MM.1S (cell line): ENCODE measurements at regions not wholly inside any gene's neighbourhood (a gene's known extent, or its start where the extent isn't known, plus 50 kb on each side); places are given as distances from the start of the nearest gene placed in this dataset.

Experiments
- DNase-seq: peaks from one replicate; pipeline ENCODE4 v3.0.0-alpha.2; 2015
- H2AFZ ChIP-seq: fragments of 300-600 bp; sonication (generic); 2 replicates; pipeline ENCODE4 v1.6.0; 2016; ENCODE audit warnings: antibody characterized with exemption, low read length
- H3F3A ChIP-seq: fragments of 300-600 bp; sonication (generic); 2 replicates; pipeline ENCODE4 v1.6.1; 2016; ENCODE audit warnings: mild to moderate bottlenecking, antibody characterized with exemption, low read length, moderate library complexity, mixed read lengths; ENCODE audit not compliant: insufficient read depth
- H3K27ac ChIP-seq: fragments of 300-600 bp; sonication (generic); 2 replicates; pipeline ENCODE4 v1.5.1; 2016; ENCODE audit warnings: mild to moderate bottlenecking, low read length
- H3K27me3 ChIP-seq: fragments of 300-600 bp; sonication (generic); replicated peaks from 2 replicates; pipeline ENCODE4 v1.6.0; 2016; ENCODE audit warnings: low read length; ENCODE audit not compliant: insufficient read depth
- H3K36me3 ChIP-seq: fragments of 300-600 bp; sonication (generic); replicated peaks from 2 replicates; pipeline ENCODE4 v1.6.1; 2016; ENCODE audit warnings: mild to moderate bottlenecking, low read length, mixed read lengths; ENCODE audit not compliant: insufficient read depth
- H3K4me1 ChIP-seq: fragments of 300-600 bp; sonication (generic); 2 replicates; pipeline ENCODE4 v1.6.1; 2016; ENCODE audit warnings: low read length, mixed read lengths
- H3K4me2 ChIP-seq: fragments of 300-600 bp; sonication (generic); 2 replicates; pipeline ENCODE4 v1.6.0; 2016; ENCODE audit warnings: low read depth, low read length
- H3K4me3 ChIP-seq: fragments of 300-600 bp; sonication (generic); 2 replicates; pipeline ENCODE4 v1.5.1; 2016; ENCODE audit warnings: low read length, mixed read lengths
- H3K79me2 ChIP-seq: fragments of 300-600 bp; sonication (generic); 2 replicates; pipeline ENCODE4 v1.6.1; 2016; ENCODE audit warnings: mixed run types, low read length, mixed read lengths
- H3K9ac ChIP-seq: fragments of 300-600 bp; sonication (generic); 2 replicates; pipeline ENCODE4 v1.6.1; 2016; ENCODE audit warnings: low read length, mixed read lengths
- H3K9me2 ChIP-seq: fragments of 300-600 bp; sonication (generic); replicated peaks from 2 replicates; pipeline ENCODE4 v1.6.1; 2016; ENCODE audit warnings: mild to moderate bottlenecking, low read length, mixed read lengths; ENCODE audit not compliant: insufficient read depth
- H3K9me3 ChIP-seq: fragments of 300-600 bp; sonication (generic); replicated peaks from 2 replicates; pipeline ENCODE4 v1.6.1; 2016; ENCODE audit warnings: mild to moderate bottlenecking, low read length, mixed read lengths; ENCODE audit not compliant: insufficient read depth
- H4K20me1 ChIP-seq: fragments of 300-600 bp; sonication (generic); 2 replicates; pipeline ENCODE4 v1.6.1; 2016; ENCODE audit warnings: mild to moderate bottlenecking, low read length, moderate library complexity, mixed read lengths; ENCODE audit not compliant: insufficient read depth
- EZH2 ChIP-seq: fragments of 300-600 bp; sonication (generic); optimal IDR thresholded peaks from 2 replicates; pipeline ENCODE3; 2017; ENCODE audit warnings: low read depth, mild to moderate bottlenecking, antibody characterized with exemption, low read length, mixed read lengths
- EZH2phosphoT487 ChIP-seq: fragments of 300-600 bp; sonication (generic); IDR thresholded peaks from 2 replicates; pipeline ENCODE4 v1.6.1; 2018; ENCODE audit warnings: antibody characterized with exemption, low read length
- TF ChIP-seq, protein P1 (sequence below): fragments of 300-600 bp; sonication (generic); IDR thresholded peaks from 2 replicates; pipeline ENCODE4 v1.5.1; 2016; ENCODE audit warnings: antibody characterized with exemption, low read length, mixed read lengths

GRCh38 chr6:54754406-54754805 is 92.2 kb upstream of the FAM83B start:
- Histone ChIP-seq H3K9me3 (no peaks in the 10 kb centered on the region), H3K79me2 (no peaks in the 10 kb centered on the region), H3K27me3 (no peaks in the 10 kb centered on the region), H3K4me1 (no peaks in the 10 kb centered on the region), H3K27ac (no peak overlapping the region), H2AFZ (no peak overlapping the region), H3K4me2 (no peak overlapping the region), H3K9ac (no peak overlapping the region), H3K4me3 (no peak overlapping the region), H4K20me1 (no peaks in the 10 kb centered on the region), H3K9me2 (no peaks in the 10 kb centered on the region), H3F3A (no peaks in the 10 kb centered on the region), H3K36me3 (no peaks in the 10 kb centered on the region)
- no peak for DNase-seq
- TF ChIP-seq EZH2: no peak
- no peak for TF ChIP-seq EZH2phosphoT487
- TF ChIP-seq, protein P1, sequence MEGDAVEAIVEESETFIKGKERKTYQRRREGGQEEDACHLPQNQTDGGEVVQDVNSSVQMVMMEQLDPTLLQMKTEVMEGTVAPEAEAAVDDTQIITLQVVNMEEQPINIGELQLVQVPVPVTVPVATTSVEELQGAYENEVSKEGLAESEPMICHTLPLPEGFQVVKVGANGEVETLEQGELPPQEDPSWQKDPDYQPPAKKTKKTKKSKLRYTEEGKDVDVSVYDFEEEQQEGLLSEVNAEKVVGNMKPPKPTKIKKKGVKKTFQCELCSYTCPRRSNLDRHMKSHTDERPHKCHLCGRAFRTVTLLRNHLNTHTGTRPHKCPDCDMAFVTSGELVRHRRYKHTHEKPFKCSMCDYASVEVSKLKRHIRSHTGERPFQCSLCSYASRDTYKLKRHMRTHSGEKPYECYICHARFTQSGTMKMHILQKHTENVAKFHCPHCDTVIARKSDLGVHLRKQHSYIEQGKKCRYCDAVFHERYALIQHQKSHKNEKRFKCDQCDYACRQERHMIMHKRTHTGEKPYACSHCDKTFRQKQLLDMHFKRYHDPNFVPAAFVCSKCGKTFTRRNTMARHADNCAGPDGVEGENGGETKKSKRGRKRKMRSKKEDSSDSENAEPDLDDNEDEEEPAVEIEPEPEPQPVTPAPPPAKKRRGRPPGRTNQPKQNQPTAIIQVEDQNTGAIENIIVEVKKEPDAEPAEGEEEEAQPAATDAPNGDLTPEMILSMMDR: no peak

DNA sequence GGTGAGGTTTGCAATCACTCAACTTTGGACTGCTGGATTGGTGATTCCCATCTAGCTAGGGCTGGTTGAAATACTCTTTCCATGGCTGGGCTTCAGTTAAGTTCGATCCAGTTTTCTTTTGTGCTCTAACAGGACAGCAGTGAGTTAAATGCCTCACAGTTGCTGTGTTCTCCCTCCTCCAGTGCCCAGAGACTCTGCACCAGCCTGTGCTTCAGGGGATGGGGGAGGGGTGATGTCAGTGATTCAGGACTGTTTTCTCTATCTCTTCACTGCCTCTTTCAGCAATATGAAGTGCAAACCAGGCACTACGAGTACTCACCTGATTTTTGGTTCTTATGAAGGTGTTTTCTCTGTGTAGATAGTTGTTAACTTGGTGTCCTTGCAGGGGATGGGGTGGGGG is 88.2 kb upstream of the FAM83B start:
- no peaks in the 10 kb centered on the region for H3K27me3 ChIP-seq
- no peak overlapping the region for H2AFZ ChIP-seq
- no peaks in the 10 kb centered on the region for H3K79me2 ChIP-seq
- no peak overlapping the region for H3K4me3 ChIP-seq
- H3K9ac ChIP-seq: no peak overlapping the region
- H4K20me1 ChIP-seq: no peaks in the 10 kb centered on the region
- H3K4me2 ChIP-seq: no peak overlapping the region
- H3K4me1 ChIP-seq: no peaks in the 10 kb centered on the region
- DNase-seq: no peak
- no peaks in the 10 kb centered on the region for H3K36me3 ChIP-seq
- H3K27ac ChIP-seq: no peak overlapping the region
- H3K9me2 ChIP-seq: no peaks in the 10 kb centered on the region
- no peaks in the 10 kb centered on the region for H3F3A ChIP-seq
- TF ChIP-seq, protein P1: no peak
- TF ChIP-seq EZH2: no peak
- TF ChIP-seq EZH2phosphoT487: no peak
- no peaks in the 10 kb centered on the region for H3K9me3 ChIP-seq

DNA sequence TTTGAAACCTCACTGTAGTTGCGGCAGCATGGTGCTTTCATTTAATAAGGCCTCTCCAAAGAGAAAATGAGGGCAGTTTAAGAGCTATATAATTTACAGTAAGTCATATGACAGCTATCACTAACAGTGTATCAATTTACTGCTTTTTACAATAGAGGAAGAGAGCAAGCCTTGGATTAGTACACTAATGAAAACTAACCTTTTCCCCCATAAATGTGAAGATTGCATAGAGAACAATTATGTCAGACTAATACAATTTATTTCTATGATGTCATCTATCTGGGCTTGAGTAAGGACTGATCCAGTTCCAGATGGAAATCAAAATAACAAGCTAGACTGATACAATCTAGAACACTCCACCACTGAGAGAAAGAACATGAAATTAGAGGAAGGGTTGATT is 78.1 kb upstream of the FAM83B start:
- Histone ChIP-seq H3K9me2 (no peaks in the 10 kb centered on the region), H3F3A (no peaks in the 10 kb centered on the region), H3K27ac (no peak overlapping the region), H3K4me1 (0 out of 2 replicates have a peak, but pooled peaks cover 4% of the 10 kb centered on the region), H3K9me3 (no peaks in the 10 kb centered on the region), H3K79me2 (no peaks in the 10 kb centered on the region), H4K20me1 (no peaks in the 10 kb centered on the region), H2AFZ (no peak overlapping the region), H3K36me3 (no peaks in the 10 kb centered on the region), H3K4me3 (no peak overlapping the region), H3K4me2 (no peak overlapping the region), H3K27me3 (no peaks in the 10 kb centered on the region), H3K9ac (no peak overlapping the region)
- DNase-seq: no peak
- TF ChIP-seq EZH2phosphoT487 (no peak), EZH2 (no peak)
- TF ChIP-seq, protein P1: no peak
